Ishikawa (cell line): ENCODE measurements at regions not wholly inside any gene's neighbourhood (a gene's known extent, or its start where the extent isn't known, plus 50 kb on each side); places are given as distances from the start of the nearest gene placed in this dataset.

Experiments
- CEBPB ChIP-seq: IDR thresholded peaks from 2 replicates; pipeline ENCODE4 v1.6.1; 2012
- CREB1 ChIP-seq: IDR thresholded peaks from 2 replicates; pipeline ENCODE4 v1.6.1; 2012; ENCODE audit warnings: low read depth
- EGR1 ChIP-seq: IDR thresholded peaks from 2 replicates; pipeline ENCODE4 v1.6.1; 2012
- EP300 ChIP-seq: IDR thresholded peaks from 2 replicates; pipeline ENCODE4 v1.6.1; 2012; ENCODE audit warnings: borderline replicate concordance
- FOXM1 ChIP-seq: IDR thresholded peaks from 2 replicates; pipeline ENCODE4 v1.6.1; 2012; ENCODE audit warnings: low read depth, borderline replicate concordance
- NFIC ChIP-seq: IDR thresholded peaks from 2 replicates; pipeline ENCODE4 v1.6.1; 2012
- RAD21 ChIP-seq: IDR thresholded peaks from 2 replicates; pipeline ENCODE4 v1.6.1; 2012; ENCODE audit warnings: low read depth
- REST ChIP-seq: IDR thresholded peaks from 2 replicates; pipeline ENCODE4 v1.6.1; 2012; ENCODE audit warnings: low read depth, mild to moderate bottlenecking
- TAF1 ChIP-seq: IDR thresholded peaks from 2 replicates; pipeline ENCODE4 v1.6.1; 2012; ENCODE audit warnings: low read depth, mild to moderate bottlenecking
- TCF12 ChIP-seq: IDR thresholded peaks from 2 replicates; pipeline ENCODE4 v1.6.1; 2012; ENCODE audit warnings: low read depth
- TEAD4 ChIP-seq: IDR thresholded peaks from 2 replicates; pipeline ENCODE4 v1.6.1; 2012
- USF1 ChIP-seq: IDR thresholded peaks from 2 replicates; pipeline ENCODE4 v1.6.1; 2012
- YY1 ChIP-seq: IDR thresholded peaks from 2 replicates; pipeline ENCODE4 v1.6.1; 2012; ENCODE audit warnings: low read depth
- ZBTB7A ChIP-seq: IDR thresholded peaks from 2 replicates; pipeline ENCODE4 v1.6.1; 2012; ENCODE audit warnings: low read depth
- TF ChIP-seq, protein P1 (sequence below): IDR thresholded peaks from 2 replicates; pipeline ENCODE4 v1.6.1; 2012

DNA sequence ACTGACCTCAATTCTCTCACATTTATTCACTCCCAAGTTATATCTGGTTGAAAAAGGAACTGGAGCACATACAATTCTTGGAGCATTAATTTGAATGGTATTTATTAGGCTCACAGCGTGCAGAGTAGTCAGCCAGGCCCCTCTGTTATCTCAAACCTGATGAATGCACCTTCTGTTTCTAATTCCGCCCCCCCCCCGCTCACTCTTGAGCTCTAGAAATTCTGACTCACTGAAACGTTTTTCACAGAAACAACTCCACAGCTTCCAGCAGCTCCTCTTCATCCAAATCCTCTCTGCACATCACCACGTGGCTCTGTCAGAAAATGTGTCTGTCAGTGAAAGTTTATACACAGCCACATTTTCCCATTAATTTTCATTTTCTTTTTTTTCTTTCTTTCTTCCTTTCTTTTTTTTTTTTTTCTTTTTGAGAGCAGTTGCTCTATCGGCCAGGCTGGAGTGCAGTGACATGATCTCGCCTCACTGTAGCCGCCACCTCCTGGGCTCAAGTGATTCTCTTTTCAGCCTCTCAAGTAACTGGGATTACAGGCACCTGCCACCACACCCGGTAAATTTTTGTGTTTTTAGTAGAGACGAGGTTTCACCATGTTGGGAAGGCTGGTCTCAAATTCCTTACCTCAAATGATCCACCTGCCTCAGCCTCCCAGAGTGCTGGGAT, 109.4 kb downstream of the TBXT start:
- TF ChIP-seq TAF1 (no peak), FOXM1 (no peak), ZBTB7A (no peak), REST (no peak), TCF12 (no peak), CREB1 (no peak)

GRCh38 chr6:166057431-166057830, 110.2 kb downstream of the TBXT start:
- TF ChIP-seq TCF12: no peak
- TF ChIP-seq TEAD4: no peak
- no peak for TF ChIP-seq ZBTB7A
- no peak for TF ChIP-seq CEBPB
- TF ChIP-seq RAD21: no peak
- TF ChIP-seq EP300: no peak
- no peak for TF ChIP-seq USF1
- no peak for TF ChIP-seq REST
- no peak for TF ChIP-seq CREB1
- TF ChIP-seq FOXM1: no peak

- no peak for TF ChIP-seq ZBTB7A
- TF ChIP-seq EGR1: no peak
- no peak for TF ChIP-seq TEAD4
- no peak for TF ChIP-seq RAD21
- no peak for TF ChIP-seq USF1
- no peak for TF ChIP-seq CREB1
- TF ChIP-seq REST: no peak
- TF ChIP-seq, protein P1, sequence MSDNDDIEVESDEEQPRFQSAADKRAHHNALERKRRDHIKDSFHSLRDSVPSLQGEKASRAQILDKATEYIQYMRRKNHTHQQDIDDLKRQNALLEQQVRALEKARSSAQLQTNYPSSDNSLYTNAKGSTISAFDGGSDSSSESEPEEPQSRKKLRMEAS: no peak
- no peak for TF ChIP-seq EP300
- no peak for TF ChIP-seq TCF12
- no peak for TF ChIP-seq TAF1
- TF ChIP-seq YY1: no peak
- TF ChIP-seq CEBPB: no peak
- TF ChIP-seq FOXM1: no peak
- no peak for TF ChIP-seq NFIC
Measured at GRCh38 chr6:166056637-166057036, 111.0 kb downstream of the TBXT start.

DNA sequence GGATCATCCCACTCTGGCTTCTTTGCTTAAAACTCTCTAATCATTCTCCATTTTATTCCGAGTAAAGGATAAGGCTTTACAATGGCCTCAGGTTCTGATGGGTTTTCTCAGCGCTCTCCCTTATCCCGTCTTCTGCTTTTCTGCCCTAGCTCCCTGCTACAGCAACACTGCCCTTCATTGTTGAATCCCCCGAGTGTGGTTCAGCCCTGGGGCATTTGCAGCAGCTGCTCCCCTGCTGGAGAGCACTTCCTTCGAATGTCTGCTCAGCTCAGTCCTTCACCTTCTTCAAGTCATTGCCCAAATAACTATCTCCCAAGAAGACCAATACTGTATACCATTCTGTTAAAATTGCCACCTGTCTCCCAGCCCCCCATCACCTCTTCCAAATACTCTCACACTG, 111.8 kb downstream of the TBXT start:
- no peak for TF ChIP-seq ZBTB7A
- no peak for TF ChIP-seq TEAD4
- no peak for TF ChIP-seq EP300
- no peak for TF ChIP-seq YY1
- no peak for TF ChIP-seq EGR1
- no peak for TF ChIP-seq FOXM1
- TF ChIP-seq, protein P1: no peak
- no peak for TF ChIP-seq REST
- TF ChIP-seq TCF12: no peak
- no peak for TF ChIP-seq USF1
- TF ChIP-seq NFIC: no peak
- TF ChIP-seq CEBPB: no peak
- TF ChIP-seq RAD21: no peak
- TF ChIP-seq TAF1: no peak
- TF ChIP-seq CREB1: no peak
